SIG-M5 treated with dmso at 0.1 percent for 504 hours (cell line): ENCODE measurements at regions not wholly inside any gene's neighbourhood (a gene's known extent, or its start where the extent isn't known, plus 50 kb on each side); places are given as distances from the start of the nearest gene placed in this dataset.

Experiments used
- DNase-seq: peaks from one replicate; lab custom pipeline; 2025; ENCODE audit not compliant: unreplicated experiment; lab: John Stamatoyannopoulos, UW

DNA sequence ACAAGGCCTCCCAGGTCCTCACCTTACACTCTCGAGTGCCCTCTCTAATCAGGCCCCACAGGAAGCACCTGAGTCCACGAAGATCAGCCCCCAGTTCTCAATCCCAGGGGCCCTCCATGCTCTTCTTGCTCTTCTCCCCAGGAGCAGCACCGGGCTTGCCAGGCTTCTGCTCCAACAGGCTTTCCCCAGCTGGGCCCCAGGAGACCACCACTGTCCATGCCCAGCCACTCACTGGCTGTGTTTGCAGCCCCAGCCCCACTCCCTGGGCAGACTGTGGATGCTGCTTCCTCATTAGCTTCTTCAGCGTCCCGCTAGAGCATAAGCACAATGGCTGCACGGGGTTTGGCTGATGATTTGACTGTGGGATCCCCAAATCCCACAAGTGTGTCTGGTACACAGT lies 781.9 kb downstream of the GALR1 start:
- no peak for DNase-seq

DNA sequence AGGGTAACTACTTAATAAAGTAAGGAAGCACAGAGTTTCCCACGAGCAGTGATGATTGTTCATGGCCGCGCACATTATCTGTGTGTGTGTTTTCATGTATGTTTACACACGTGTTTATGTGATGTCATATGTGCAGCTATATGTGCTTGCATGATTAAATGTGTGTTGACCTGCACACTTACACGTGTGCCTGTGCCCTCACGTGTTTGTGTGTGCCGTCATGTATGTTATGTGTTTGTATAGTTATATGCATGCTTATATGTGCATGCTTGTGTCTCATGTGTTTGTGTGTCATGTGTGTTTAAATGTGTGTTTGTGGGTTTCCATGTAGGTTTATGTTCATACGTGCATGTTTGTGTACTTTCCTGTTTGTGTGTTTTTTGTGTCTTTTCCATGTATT lies 782.3 kb downstream of the GALR1 start:
- DNase-seq, result no peak

- DNase-seq, result no peak
These were observed 782.9 kb downstream of the GALR1 start for GRCh38 chr18:78032574-78032973.

GRCh38 chr18:78034755-78035154 lies 785.1 kb downstream of the GALR1 start:
- DNase-seq, result no peak

- no peak for DNase-seq
These were observed 791.6 kb downstream of the GALR1 start for GRCh38 chr18:78041218-78041617.

- DNase-seq, result no peak
These were observed 797.0 kb downstream of the GALR1 start for GRCh38 chr18:78046631-78047030.

GRCh38 chr18:78049281-78049680 lies 799.6 kb downstream of the GALR1 start:
- no peak for DNase-seq

GRCh38 chr18:78054801-78055200 lies 805.2 kb downstream of the GALR1 start:
- DNase-seq, result no peak

GRCh38 chr18:78056011-78056410 lies 806.4 kb downstream of the GALR1 start:
- DNase-seq, result no peak

DNA sequence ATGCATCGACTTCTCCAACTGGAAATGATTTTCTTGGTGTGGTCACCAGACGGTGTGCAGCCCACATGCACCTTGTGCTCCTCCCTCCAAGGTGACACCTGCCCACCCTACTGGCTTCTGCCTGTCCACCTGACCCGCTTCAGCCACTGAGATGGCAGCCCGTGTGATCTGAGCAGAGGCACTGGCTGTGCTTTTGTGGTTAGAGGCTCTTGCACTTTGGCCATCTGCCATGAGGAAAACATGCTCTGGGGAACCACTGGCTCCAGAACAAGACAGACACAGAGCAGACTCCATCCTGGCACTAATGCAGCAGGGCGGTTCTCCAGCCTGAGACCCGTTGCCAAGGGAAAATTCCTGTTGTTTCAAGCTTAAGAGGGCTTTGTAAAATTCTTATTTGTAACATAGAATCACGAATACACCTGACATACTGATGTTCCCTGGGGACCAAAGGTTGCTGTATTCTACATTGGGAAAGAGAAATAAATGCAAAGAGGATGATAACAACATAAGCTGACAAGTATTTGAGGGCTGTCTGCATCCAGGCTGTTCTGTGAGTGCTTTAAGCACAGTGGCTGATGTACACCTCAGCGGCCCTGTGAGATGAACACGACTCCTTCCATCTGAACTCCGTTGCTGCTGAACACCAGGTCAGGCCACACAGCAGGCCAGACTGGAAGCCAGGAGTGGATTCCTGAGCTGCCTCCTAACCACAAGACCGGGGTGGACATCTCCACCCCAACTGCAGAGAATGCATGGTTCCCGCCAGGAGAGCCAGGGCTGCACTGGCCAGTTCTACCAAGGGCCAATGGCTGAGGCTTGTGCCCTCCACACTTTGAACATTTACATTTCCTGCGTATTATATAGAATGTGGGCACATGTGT lies 820.4 kb downstream of the GALR1 start:
- DNase-seq, result no peak

DNA sequence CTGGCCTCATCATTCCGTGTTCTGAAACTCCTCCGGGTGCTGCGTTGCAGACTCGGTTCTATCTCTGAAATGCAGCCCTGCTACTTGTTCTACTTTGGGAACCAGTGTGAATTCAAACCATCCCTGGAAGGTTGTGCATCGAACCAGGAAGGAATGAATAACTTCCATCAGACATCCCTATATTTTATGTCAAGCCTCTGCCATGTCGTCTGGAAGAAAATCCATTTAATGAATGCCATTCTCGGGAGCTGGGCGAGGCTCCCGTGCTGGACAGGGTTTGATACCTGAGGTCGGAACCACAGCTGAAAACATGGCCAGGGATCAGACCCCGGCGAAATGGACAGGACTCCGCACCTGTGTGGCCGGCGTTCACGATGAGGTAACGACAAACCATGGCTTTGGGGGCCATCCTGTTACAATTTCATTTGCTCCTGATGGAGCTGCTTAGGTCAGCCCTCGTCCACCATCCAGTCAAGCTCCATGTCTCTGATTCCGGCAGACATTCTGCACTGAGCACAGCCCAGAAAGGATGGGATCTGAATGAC lies 821.6 kb downstream of the GALR1 start:
- no peak for DNase-seq

DNA sequence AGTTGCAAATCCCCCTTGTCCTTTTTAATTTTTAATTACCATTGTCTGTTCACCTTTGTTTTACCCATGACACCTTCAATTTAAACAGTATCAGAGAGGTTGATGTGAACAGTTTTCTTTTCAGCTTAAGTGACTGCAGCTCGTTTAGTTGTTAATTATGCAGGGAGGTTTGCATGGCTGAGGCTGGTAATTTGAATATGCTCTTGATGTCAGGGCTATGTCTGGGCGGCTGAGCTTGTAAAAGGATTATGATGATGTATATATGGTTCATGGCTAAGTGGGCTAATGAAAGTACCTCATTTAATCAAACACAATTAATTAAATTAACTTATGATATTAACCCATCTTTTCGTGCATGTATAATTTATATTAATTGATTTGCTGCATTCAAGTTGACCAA lies 822.1 kb downstream of the GALR1 start:
- DNase-seq, result no peak

DNA sequence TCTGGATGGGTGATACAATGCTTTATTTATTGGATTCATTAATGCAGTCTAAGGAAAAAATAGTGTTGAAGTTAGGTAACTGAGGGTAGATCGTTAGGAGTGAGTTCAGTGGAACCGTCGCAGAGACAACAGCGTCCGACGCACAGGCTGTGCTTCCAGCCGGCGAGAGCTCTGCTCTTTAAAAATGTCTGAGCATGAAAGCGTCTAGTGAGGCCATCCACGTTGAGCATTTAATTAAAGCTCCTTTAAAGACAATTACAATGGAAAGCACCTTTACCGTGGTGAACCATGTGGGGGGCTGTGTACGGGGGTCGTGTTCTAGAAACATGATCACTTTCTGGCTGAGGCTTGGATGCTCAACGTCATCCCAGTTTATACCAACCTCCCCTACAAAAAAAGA lies 822.7 kb downstream of the GALR1 start:
- no peak for DNase-seq

DNA sequence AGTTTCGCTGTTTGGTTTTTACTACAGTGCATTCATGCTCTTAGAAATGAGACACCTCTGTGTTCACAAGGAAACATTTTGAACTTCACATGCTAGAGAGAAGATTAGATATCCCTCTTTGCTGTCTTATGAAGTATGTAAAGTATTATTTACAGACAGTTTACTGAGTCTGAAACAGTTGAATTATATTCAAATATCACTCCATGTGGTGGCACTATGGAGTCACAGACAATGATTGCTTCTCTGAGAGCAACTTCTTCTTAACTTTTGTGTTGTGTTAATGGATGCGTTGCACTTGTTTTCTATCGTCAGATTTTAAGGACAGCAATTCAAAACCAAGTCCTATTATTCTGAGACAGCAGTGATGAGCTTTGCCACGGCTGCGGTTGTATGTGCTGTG lies 823.6 kb downstream of the GALR1 start:
- DNase-seq, result peak; percentile 21

- DNase-seq, result no peak
These were observed 824.9 kb downstream of the GALR1 start for GRCh38 chr18:78074400-78075020.

DNA sequence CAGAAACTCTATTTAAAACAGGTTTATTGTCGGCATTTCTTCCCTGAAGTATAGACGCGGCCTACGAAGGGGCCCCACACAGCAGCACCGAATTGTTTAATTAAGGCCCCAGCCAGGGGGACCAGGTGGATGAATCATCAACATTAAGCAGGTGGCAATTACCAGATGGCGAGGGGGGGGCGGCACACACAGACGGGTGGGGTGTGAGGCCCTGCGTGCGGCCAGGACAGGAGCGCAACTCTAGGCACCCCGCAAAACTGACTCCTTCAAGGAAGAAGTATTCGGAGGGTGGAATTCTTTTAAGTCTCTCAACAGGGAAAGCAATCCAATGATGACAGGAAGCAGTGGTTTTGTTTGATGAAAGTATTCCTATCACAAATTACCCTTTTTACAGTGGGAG lies 830.4 kb downstream of the GALR1 start:
- DNase-seq, result no peak

- DNase-seq, result no peak
These were observed 831.1 kb downstream of the GALR1 start for GRCh38 chr18:78080761-78081160.

DNA sequence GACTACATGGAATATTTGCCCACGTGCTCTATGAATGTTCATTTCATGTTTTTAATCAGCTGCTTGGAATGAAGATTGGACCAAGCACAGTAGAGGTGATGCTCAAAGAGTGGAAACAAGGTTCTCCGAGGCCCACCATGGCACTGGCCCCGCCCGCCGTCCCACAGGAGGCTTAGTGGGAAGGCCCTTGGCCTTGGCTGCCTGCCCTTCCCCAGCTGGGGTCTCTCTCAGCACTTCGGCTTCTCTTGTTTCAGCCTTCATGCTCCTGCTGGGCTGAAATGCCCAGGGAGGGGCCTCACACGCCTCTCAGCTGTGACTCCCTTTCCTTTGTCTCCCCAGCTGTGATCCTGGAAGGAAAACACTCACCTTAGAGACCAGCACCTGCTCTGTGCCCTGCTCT lies 833.2 kb downstream of the GALR1 start:
- no peak for DNase-seq

DNA sequence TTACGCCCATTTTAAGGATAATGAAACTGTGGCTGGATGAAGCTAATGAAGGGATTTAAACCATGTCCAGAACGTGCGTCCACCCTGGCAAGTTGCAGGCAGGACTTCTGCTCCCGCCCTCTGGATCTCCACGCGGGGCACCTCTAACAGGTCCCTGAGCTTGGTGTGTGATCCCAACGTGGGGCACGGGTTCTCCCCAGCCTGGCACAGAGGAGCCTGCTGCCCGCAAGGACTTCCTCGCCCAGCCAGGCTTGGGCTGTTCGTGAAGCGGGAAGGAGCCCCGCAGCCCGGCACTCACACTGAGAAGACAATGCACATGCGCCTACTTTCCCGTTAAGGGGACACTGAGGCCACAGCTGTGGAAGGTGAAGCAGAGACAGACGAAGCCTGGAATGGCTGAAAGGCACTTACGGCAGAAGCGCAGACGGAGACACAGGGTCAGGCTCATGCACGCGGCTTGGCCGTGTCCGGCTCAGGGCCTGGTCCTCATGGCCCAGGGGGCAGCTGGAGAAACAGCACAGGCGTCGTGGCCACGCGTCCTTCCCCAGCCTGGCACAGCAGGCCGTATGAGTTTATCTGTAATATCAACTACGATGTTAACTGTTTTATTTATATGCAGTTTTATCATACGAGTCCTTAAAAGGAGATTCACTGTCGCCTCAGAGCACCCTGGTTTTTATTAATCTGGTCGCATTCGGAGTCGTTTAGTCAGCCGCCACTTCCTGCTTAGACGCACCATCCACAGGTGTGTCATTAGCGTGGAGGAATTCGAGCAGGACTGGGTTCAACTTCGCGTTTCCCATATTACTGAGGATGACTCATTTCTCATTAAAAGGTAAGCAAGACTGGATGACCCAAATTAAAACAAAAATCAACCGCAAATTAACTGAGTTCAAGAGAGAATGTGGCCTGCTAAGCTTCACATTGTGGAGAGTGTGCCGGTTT lies 835.9 kb downstream of the GALR1 start:
- no peak for DNase-seq

DNA sequence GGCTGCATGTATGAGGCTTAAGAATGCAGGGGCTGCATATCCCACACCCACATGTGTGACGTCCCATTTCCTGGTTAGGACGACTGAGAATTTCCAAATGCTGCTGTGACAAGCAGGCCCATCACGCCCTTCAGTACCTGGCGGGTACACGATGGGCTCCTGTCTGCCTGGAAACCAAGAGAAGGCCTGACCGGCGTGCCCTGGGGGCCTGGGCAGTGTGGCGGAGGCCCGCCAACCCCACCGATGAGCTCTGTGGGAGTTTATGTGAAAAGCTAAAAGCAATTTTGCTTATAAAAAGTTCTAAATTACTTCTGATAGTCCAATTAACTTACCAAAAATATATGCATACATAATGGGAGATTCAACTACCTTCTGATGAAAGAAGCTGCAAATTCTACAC lies 837.3 kb downstream of the GALR1 start:
- no peak for DNase-seq

GRCh38 chr18:78087338-78087737 lies 837.7 kb downstream of the GALR1 start:
- DNase-seq, result no peak
